ENCODE measurements at regions not wholly inside any gene's neighbourhood (a gene's known extent, or its start where the extent isn't known, plus 50 kb on each side); places are given as distances from the start of the nearest gene placed in this dataset.

GRCh38 chr7:18163091-18163490 lies 135.4 kb upstream of the PRPS1L1 start:
- TF ChIP-seq CTCF (IDR thresholded peaks at IDR 0.05) (no peak), POLR2A (IDR thresholded peaks at IDR 0.05) (no peak), POLR2AphosphoS5 (IDR thresholded peaks at IDR 0.05) (no peak)
